ENCODE measurements at regions not wholly inside any gene's neighbourhood (a gene's known extent, or its start where the extent isn't known, plus 50 kb on each side); places are given as distances from the start of the nearest gene placed in this dataset.

DNA sequence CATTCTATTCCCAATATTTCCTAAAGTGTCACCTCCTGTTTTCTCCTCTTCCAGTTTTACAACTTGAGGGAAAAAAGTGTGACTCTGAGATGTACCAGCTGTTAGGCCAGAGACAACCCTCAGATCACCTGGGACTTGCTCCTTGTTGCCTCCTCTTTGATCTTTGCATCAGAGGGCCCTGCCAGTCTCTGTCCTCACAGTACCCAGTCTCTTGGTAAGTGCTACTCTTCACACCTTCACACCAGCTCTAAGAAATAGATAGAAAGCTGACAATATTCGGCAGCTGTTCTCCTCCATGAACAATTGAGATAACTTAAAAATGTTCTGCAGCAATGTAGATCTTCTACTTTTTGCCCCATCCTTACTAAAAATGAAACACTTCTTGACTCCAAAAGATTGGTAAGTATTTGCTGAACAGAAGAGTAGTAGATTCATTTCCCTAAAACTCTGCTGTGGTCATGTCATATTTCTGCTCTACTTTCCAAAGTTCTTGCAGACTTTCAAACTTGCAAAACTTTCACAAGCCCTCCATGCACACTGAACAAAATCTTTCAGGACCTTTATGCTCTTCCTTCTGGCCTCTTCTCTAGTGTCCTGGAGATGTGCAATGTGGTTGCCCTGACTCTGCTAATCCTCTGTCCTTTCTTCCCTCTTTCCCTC is 188.6 kb downstream of the SNX18 start:
- no peak overlapping the region for H3K27ac ChIP-seq
- TF ChIP-seq, protein P1, sequence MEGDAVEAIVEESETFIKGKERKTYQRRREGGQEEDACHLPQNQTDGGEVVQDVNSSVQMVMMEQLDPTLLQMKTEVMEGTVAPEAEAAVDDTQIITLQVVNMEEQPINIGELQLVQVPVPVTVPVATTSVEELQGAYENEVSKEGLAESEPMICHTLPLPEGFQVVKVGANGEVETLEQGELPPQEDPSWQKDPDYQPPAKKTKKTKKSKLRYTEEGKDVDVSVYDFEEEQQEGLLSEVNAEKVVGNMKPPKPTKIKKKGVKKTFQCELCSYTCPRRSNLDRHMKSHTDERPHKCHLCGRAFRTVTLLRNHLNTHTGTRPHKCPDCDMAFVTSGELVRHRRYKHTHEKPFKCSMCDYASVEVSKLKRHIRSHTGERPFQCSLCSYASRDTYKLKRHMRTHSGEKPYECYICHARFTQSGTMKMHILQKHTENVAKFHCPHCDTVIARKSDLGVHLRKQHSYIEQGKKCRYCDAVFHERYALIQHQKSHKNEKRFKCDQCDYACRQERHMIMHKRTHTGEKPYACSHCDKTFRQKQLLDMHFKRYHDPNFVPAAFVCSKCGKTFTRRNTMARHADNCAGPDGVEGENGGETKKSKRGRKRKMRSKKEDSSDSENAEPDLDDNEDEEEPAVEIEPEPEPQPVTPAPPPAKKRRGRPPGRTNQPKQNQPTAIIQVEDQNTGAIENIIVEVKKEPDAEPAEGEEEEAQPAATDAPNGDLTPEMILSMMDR (conservative IDR thresholded peaks at IDR 0.05): no peak

DNA sequence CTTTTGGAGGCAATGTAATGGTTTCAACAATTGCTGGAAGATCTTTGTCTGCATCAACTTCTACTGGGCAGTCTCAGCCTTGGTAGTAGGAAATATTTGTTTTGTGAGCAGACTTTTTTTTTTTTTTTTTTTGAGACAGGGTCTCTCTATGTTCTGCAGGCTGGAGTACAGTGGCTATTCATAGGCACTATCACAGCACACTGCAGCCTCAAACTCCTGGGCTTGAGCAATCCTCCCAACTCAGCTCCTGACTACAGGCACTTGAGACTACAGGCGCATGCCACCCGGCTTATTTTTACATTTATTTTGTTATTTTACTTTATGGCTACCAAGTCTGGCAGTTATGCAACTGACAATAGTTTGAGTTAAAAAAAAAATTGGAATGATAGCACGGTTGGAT is 187.3 kb downstream of the SNX18 start:
- TF ChIP-seq, protein P1 (conservative IDR thresholded peaks at IDR 0.05): no peak
- no peak overlapping the region for H3K27ac ChIP-seq

DNA sequence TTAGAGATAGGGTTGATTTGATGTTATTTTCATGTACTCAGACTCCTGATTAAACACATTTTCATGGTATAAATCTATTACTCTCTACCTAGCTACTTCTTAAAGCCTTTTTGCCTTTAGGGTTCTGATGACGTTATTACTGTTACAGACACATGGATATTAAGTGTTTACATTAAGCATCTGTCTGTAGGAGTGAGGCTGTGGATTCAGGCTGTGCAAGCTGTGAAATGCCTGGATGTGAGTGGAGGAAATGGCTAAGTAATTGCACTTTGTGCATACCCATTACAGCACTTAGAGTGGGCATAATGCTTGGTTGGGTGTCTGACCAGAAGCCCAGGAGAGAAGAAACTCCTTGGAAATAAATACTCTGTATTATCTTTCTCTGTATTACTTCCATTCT is 186.8 kb downstream of the SNX18 start:
- H3K27ac ChIP-seq: no peak overlapping the region
- TF ChIP-seq, protein P1 (conservative IDR thresholded peaks at IDR 0.05): no peak

DNA sequence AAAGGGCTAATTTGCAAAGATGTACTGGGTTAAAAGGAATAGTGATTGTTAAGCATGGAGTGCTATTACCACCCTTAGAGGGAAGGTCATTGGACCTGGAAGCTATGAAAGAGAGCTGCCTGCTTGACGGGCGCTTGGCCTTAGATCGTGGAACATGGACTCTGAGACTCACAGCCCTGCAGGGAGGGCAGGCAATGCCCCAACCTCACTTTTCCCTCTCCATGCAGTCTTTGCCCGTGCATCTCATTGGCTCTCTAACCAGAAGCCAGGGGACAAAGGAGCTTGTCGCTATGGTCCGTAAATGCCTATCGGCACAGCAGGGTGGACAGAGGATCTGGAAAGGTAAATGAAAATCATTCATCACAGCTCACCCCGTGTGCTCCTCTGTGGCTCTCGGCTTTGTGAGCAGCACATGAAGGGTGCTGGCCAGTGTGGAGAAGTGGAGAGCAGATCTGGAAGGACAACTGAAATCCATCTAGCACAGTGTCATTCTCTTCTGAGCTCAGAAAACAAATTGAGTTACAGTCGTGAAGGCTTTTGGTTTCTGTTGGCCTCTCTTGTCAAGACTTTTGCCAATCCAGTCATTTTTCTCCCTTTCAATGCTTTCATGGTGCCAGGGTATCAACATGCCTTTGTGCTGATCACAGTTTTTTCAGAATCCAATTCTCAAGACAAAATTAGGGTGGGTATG is 186.2 kb downstream of the SNX18 start:
- TF ChIP-seq, protein P1 (conservative IDR thresholded peaks at IDR 0.05): no peak
- no peak overlapping the region for H3K27ac ChIP-seq

DNA sequence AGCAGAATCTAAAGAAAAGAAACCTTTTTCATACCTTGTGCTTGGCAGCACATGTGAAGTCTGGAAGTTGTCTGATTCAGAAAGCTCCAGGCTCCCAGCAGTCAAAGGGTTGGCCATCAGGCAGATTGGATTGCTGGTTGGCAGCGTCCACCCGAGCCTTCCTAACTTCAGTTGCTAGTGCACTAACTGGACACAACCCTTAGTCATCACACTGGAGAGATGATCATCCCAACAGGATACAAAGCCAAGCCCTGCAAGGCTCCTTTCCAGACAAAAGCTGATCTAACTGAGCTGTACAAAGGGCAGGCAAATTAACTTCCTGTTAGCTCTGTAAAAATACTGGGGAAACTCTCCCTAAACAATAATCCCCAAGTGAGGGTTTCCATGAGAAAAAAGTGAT is 185.6 kb downstream of the SNX18 start:
- no peak overlapping the region for H3K27ac ChIP-seq
- TF ChIP-seq, protein P1 (conservative IDR thresholded peaks at IDR 0.05): no peak

DNA sequence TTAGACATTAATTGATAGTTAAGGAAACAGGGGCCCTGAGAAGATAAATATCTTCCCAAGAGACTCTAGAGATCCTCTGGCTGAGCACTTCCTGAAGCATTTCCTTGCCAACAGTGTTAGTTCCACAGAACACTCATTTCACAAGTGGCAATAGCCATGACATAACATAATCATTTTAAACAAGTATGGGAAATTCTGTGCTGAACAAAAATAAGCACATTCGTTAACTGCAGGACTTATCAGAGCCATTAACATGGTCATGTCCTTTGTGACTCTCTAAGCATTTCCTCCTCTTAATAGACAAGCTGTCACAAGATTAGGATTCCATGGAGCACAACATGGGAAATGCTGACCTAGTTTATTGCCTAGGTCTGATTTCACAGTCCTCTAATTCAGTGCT is 184.9 kb downstream of the SNX18 start:
- TF ChIP-seq, protein P1 (conservative IDR thresholded peaks at IDR 0.05): no peak
- H3K27ac ChIP-seq: no peak overlapping the region

DNA sequence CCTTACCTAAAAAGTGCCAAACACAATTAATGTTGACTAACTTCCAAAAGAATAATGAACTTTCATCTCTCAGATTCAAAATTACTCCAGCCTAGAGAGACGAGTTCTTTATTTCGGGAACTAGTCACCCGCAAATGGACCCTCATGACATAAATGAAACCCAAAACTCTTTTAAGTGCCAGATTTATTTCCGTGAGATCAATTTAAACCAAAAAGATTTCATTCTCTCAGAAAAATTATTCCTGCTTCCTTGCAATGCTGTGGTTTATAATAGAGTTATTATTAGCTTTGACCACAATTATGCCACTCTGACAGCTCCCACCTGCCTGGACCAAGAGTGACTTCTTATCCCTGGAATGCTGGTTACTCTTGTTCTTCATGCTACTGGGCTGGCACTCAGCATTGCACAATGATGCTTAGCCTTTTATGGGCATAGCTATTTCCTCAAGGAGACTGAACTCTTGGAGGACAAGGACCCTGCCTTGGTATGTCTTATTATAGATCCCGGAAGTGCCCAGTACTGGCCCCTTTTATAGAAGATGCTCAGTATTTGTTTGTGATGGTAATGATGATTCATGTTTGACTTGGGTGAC is 183.5 kb downstream of the SNX18 start:
- H3K27ac ChIP-seq: no peak overlapping the region
- TF ChIP-seq, protein P1 (conservative IDR thresholded peaks at IDR 0.05): no peak
